GM12873 (cell line): ENCODE measurements at regions not wholly inside any gene's neighbourhood (a gene's known extent, or its start where the extent isn't known, plus 50 kb on each side); places are given as distances from the start of the nearest gene placed in this dataset.

Source experiments
- CTCF ChIP-seq: IDR thresholded peaks from 2 replicates; pipeline ENCODE4 v1.5.1; 2012; ENCODE audit warnings: low read depth, mild to moderate bottlenecking, moderate library complexity, low read length, control low read depth; ENCODE audit not compliant: insufficient read depth; ENCODE audit errors: missing control alignments

DNA sequence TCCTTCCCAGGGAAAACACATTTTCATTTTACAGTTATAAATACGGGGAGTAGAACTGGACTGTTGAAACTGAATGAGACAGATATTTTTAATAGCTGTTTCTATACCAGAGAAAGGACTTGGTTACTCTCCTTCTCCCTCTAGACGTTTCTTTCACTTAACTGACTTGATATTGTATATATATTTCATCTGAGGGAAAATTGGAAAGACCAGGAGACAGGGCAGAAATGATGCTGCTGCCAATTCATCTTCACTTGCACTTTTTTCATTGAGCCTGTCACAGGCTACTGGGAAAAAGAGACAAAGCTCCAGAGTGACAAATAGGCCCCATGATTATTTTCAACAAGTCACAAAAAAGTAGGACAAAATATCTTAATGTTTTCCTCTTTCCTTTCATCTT lies 636.0 kb upstream of the TPK1 start:
- TF ChIP-seq CTCF = no peak

DNA sequence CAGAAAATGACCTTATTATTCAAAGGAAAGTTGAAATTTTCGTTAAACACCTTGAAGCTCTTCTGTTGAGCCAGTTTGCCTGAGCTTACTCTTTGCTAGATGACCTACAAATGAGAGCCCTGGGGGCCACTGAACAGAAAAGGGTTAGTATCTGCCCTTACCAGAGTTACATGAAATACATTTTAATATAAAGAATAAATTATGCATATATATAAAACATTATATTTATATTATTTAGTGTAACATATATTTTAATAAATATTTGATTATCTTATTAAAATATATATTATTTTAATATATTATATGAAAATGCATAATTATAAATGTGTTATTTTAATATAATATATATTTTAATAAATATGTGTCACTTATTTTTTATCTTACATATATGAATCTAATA lies 628.4 kb upstream of the TPK1 start:
- TF ChIP-seq CTCF = no peak

- TF ChIP-seq CTCF = no peak
Observed at GRCh38 chr7:145462463-145462862, 626.6 kb upstream of the TPK1 start.

DNA sequence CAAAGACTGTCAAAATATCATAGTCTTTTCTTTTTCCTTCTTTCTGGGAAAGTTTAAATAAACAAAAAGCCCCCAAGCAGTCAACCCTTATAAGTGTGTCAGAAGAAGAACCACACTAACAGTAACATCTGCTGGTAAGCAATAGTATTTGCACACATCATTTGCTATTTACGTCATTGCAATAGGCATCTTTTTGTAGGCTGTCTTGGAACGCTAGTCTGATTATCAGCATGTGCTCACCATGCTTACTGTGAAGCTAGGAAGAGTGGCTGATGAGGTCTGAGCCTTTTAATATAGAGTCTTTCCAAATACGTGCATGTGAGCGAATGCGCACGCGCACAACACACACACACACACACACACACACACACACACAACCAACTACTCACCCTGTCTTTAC lies 599.0 kb upstream of the TPK1 start:
- no peak for TF ChIP-seq CTCF

GRCh38 chr7:145431834-145432233 lies 596.0 kb upstream of the TPK1 start:
- no peak for TF ChIP-seq CTCF

- no peak for TF ChIP-seq CTCF
Observed at GRCh38 chr7:145411066-145411465, 575.2 kb upstream of the TPK1 start.

GRCh38 chr7:145398758-145399157 lies 562.9 kb upstream of the TPK1 start:
- TF ChIP-seq CTCF = no peak

- no peak for TF ChIP-seq CTCF
Observed at GRCh38 chr7:145394126-145394525, 558.3 kb upstream of the TPK1 start.
